RWPE2 (cell line): ENCODE measurements at regions not wholly inside any gene's neighbourhood (a gene's known extent, or its start where the extent isn't known, plus 50 kb on each side); places are given as distances from the start of the nearest gene placed in this dataset.

ENCODE experiments used
- ATAC-seq: fragments of 200-7000 bp; cut with Tn5 transposase; 3 replicates; pipeline ENCODE4 v1.9.1; 2021; ENCODE audit warnings: low read depth
- DNase-seq: peaks from one replicate; pipeline ENCODE4 v3.0.0-alpha.2; 2020; ENCODE audit warnings: low spot score
- H3K27ac ChIP-seq: fragments of 450-650 bp; 2 replicates; pipeline ENCODE4 v1.5.1; 2017; ENCODE audit warnings: mild to moderate bottlenecking; ENCODE audit not compliant: poor library complexity, severe bottlenecking
- H3K27me3 ChIP-seq: fragments of 250-450 bp; sonication (Bioruptor Pico); 2 replicates; pipeline ENCODE4 v1.5.1; 2021; ENCODE audit warnings: mild to moderate bottlenecking, moderate library complexity; ENCODE audit not compliant: insufficient read depth, poor library complexity, severe bottlenecking
- H3K36me3 ChIP-seq: fragments of 250-450 bp; sonication (Bioruptor Pico); 2 replicates; pipeline ENCODE4 v1.5.1; 2020; ENCODE audit warnings: low read depth, mild to moderate bottlenecking, moderate library complexity
- H3K4me1 ChIP-seq: fragments of 250-450 bp; sonication (Bioruptor Pico); 2 replicates; pipeline ENCODE4 v1.5.1; 2021; ENCODE audit warnings: mild to moderate bottlenecking, moderate library complexity; ENCODE audit not compliant: insufficient read depth, poor library complexity, severe bottlenecking
- H3K4me3 ChIP-seq: fragments of 250-450 bp; sonication (Bioruptor Pico); 2 replicates; pipeline ENCODE4 v1.5.1; 2021; ENCODE audit warnings: mild to moderate bottlenecking, moderate library complexity; ENCODE audit not compliant: severe bottlenecking
- H3K9me3 ChIP-seq: fragments of 250-450 bp; sonication (Bioruptor Pico); 2 replicates; pipeline ENCODE4 v1.5.1; 2021; ENCODE audit warnings: mild to moderate bottlenecking, moderate library complexity; ENCODE audit not compliant: severe bottlenecking
- CTCF ChIP-seq: fragments of 450-650 bp; IDR thresholded peaks from one replicate; pipeline ENCODE4 v1.5.1; 2017; ENCODE audit warnings: mild to moderate bottlenecking, moderate library complexity; ENCODE audit not compliant: poor library complexity, severe bottlenecking

GRCh38 chr3:22606461-22606860 lies 596.7 kb upstream of the UBE2E2 start:
- peak overlapping the region; percentile 52 for H3K27ac ChIP-seq
- no peaks in the 10 kb centered on the region for H3K36me3 ChIP-seq
- ATAC-seq (no peak), DNase-seq (no peak)
- H3K9me3 ChIP-seq = no peaks in the 10 kb centered on the region
- no peak for TF ChIP-seq CTCF
- peaks cover 3% of the 10 kb centered on the region for H3K4me1 ChIP-seq
- H3K27me3 ChIP-seq = no peaks in the 10 kb centered on the region
- no peak overlapping the region for H3K4me3 ChIP-seq

GRCh38 chr3:22606938-22607337 lies 596.2 kb upstream of the UBE2E2 start:
- H3K4me3 ChIP-seq = no peak overlapping the region
- ATAC-seq = peak; percentile 57; the same call in 1 of the 3 replicates
- no peaks in the 10 kb centered on the region for H3K27me3 ChIP-seq
- no peak for TF ChIP-seq CTCF
- H3K9me3 ChIP-seq = no peaks in the 10 kb centered on the region
- DNase-seq = no peak
- peaks cover 3% of the 10 kb centered on the region for H3K4me1 ChIP-seq
- H3K27ac ChIP-seq = peak overlapping the region; percentile 52
- no peaks in the 10 kb centered on the region for H3K36me3 ChIP-seq

- TF ChIP-seq CTCF = no peak
- ATAC-seq (no peak), DNase-seq (no peak)
- H3K27me3 ChIP-seq = no peaks in the 10 kb centered on the region
- peaks cover 3% of the 10 kb centered on the region for H3K4me1 ChIP-seq
- no peaks in the 10 kb centered on the region for H3K9me3 ChIP-seq
- no peaks in the 10 kb centered on the region for H3K36me3 ChIP-seq
- H3K27ac ChIP-seq = peak overlapping the region; percentile 52
- H3K4me3 ChIP-seq = no peak overlapping the region
Observed at GRCh38 chr3:22608093-22608492, 595.0 kb upstream of the UBE2E2 start.

GRCh38 chr3:22608721-22609120 lies 594.4 kb upstream of the UBE2E2 start:
- no peak for DNase-seq
- ATAC-seq = no peak

GRCh38 chr3:22609139-22609538 lies 594.0 kb upstream of the UBE2E2 start:
- Histone ChIP-seq H3K36me3 (no peaks in the 10 kb centered on the region), H3K4me3 (no peak overlapping the region), H3K27ac (peak overlapping the region; percentile 52), H3K27me3 (no peaks in the 10 kb centered on the region), H3K4me1 (peaks cover 3% of the 10 kb centered on the region), H3K9me3 (no peaks in the 10 kb centered on the region)
- no peak for TF ChIP-seq CTCF
- peak; percentile 54; the same call in 2 of the 3 replicates for ATAC-seq
- no peak for DNase-seq

More at GRCh38 chr3:22608721-22609120, 594.4 kb upstream of the UBE2E2 start:
- TF ChIP-seq CTCF = no peak
- Histone ChIP-seq H3K4me3 (no peak overlapping the region), H3K27me3 (no peaks in the 10 kb centered on the region), H3K27ac (peak overlapping the region; percentile 52), H3K36me3 (no peaks in the 10 kb centered on the region), H3K9me3 (no peaks in the 10 kb centered on the region), H3K4me1 (peaks cover 3% of the 10 kb centered on the region)
